BJ (cell line): ENCODE measurements at regions not wholly inside any gene's neighbourhood (a gene's known extent, or its start where the extent isn't known, plus 50 kb on each side); places are given as distances from the start of the nearest gene placed in this dataset.

Experiments used
- CTCF ChIA-PET: fragments of 350-600 bp; formaldehyde crosslinking; extraction: SDS; loops from one replicate; lab custom pipeline; 2021; ENCODE audit warnings: antibody characterized with exemption, inconsistent platforms; lab: Yijun Ruan, JAX
- POLR2A ChIA-PET: fragments of 300-600 bp; sonication (Branson Sonifier 250); formaldehyde crosslinking; extraction: SDS; loops from one replicate; lab custom pipeline; 2021; ENCODE audit warnings: antibody characterized with exemption; lab: Charles Lee
- DNase-seq: peaks from one replicate; pipeline ENCODE4 v3.0.0-alpha.2; 2011; ENCODE audit warnings: low read depth
- H3K27me3 ChIP-seq: 2 replicates; pipeline ENCODE4 v1.6.0; 2011; ENCODE audit warnings: low read length; ENCODE audit not compliant: control insufficient read depth, insufficient read depth
- H3K36me3 ChIP-seq: 2 replicates; pipeline ENCODE4 v1.5.1; 2011; ENCODE audit warnings: low read length; ENCODE audit not compliant: control insufficient read depth, insufficient read depth
- H3K4me3 ChIP-seq: 2 replicates; pipeline ENCODE4 v1.5.1; 2011; ENCODE audit warnings: low read depth, mild to moderate bottlenecking, control low read depth, low read length
- CTCF ChIP-seq: IDR thresholded peaks from 2 replicates; pipeline ENCODE4 v1.5.1; 2011; ENCODE audit warnings: low read depth, mild to moderate bottlenecking, control low read depth, inconsistent platforms, low read length, moderate library complexity; ENCODE audit not compliant: insufficient read depth

DNA sequence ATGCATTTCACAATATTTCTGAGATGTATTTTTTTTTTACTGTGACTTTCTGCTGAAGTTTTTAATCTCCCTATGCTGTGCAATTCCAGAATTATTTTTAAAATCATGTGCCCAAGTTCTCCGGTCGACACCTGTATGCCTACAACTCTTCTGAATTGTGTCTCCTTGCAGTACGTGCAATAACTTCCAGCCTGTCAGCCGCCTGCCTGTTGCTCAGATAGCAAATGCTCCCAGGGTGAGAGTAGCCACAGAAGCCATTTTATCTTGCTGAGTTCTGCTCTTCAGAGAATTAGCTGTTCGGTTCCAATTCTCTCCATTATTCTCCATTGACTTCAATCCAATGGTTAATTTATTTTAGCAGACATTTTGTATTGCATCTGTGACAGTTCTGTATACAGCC is 188.3 kb downstream of the CDC14C start:
- Histone ChIP-seq H3K36me3 (no peaks in the 10 kb centered on the region), H3K4me3 (no peak overlapping the region), H3K27me3 (no peaks in the 10 kb centered on the region)
- POLR2A ChIA-PET = no interaction called here
- CTCF ChIA-PET = no interaction called here
- no peak for TF ChIP-seq CTCF
- no peak for DNase-seq

- H3K4me3 ChIP-seq = no peak overlapping the region
- CTCF ChIA-PET = no interaction called here
Measured at GRCh38 chr7:49119706-49120105, 195.4 kb downstream of the CDC14C start.

GRCh38 chr7:49125246-49125645 is 200.9 kb downstream of the CDC14C start:
- no peaks in the 10 kb centered on the region for H3K36me3 ChIP-seq
- no peak overlapping the region for H3K4me3 ChIP-seq
- DNase-seq = no peak
- no peak for TF ChIP-seq CTCF
- CTCF ChIA-PET = no interaction called here
- POLR2A ChIA-PET = no interaction called here
- no peaks in the 10 kb centered on the region for H3K27me3 ChIP-seq

More at GRCh38 chr7:49119706-49120105, 195.4 kb downstream of the CDC14C start:
- no peak for DNase-seq
- TF ChIP-seq CTCF = no peak
- POLR2A ChIA-PET = no interaction called here
- Histone ChIP-seq H3K27me3 (no peaks in the 10 kb centered on the region), H3K36me3 (no peaks in the 10 kb centered on the region)

DNA sequence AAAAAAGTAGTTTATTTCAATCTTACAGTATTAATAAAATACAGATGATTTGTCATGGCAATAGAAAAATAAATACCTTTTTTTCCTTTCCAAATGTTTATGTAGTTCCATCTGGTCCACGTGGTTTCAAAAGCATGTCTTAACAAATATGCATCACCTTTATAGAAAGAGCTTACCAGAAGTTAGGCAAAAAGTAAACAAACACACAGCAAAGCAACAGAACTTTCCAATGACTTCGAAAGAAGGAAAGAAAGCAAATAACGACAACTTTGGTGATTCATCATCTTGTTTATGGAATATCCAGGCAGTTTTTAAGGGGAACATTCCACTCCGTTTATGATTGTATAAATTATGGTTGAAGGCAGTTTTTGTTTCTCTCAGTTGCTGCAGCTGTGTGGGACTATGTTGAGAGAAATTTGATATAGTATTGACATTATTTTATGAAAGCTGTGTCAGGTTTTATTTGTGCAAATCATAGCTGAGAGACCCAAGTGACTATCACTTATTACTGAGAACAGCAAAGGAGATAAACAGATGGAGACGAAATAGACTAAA is 203.1 kb downstream of the CDC14C start:
- ChIA-PET POLR2A (no interaction called here), CTCF (no interaction called here)
- no peak for TF ChIP-seq CTCF

DNA sequence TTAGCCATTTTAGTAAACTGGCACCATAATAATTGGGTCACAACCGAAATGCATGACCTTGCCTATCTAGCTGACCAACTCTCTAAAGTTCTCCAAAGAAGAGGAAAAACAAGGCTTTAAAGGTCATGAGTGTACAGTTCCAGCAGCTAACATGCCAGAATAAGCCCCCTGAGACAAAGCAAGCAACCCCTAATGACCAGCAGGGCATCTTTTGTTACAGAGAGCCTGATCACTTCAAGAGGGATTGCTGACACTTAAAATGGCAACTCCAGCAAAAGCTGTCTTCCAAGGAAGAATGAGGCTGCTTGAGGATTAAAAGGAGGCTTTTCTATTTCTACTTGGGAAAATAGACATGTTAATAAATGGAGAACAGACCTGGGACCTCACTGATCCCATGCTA is 213.6 kb downstream of the CDC14C start:
- ChIA-PET POLR2A (no interaction called here), CTCF (no interaction called here)
- H3K36me3 ChIP-seq = no peaks in the 10 kb centered on the region
- no peak for DNase-seq
- H3K27me3 ChIP-seq = no peaks in the 10 kb centered on the region
- H3K4me3 ChIP-seq = no peak overlapping the region
- TF ChIP-seq CTCF = no peak

More for the DNA sequence above, 203.1 kb downstream of the CDC14C start:
- H3K27me3 ChIP-seq = no peaks in the 10 kb centered on the region
- no peak overlapping the region for H3K4me3 ChIP-seq
- DNase-seq = no peak
- H3K36me3 ChIP-seq = no peaks in the 10 kb centered on the region
